Fibroblast of the aortic adventitia (primary cell): ENCODE measurements at regions not wholly inside any gene's neighbourhood (a gene's known extent, or its start where the extent isn't known, plus 50 kb on each side); places are given as distances from the start of the nearest gene placed in this dataset.

Experiments used
- DNase-seq: peaks from one replicate; pipeline ENCODE4 v3.0.0-alpha.2; 2010; ENCODE audit warnings: low read depth
- H3K4me3 ChIP-seq: 2 replicates; pipeline ENCODE4 v1.5.1; 2011; ENCODE audit warnings: low read depth, mild to moderate bottlenecking, control low read depth, low read length, moderate library complexity
- TF ChIP-seq, protein P1 (sequence below): IDR thresholded peaks from 2 replicates; pipeline ENCODE4 v1.5.1; 2011; ENCODE audit warnings: mild to moderate bottlenecking, low read length, control low read depth, inconsistent platforms; ENCODE audit not compliant: insufficient read depth

DNA sequence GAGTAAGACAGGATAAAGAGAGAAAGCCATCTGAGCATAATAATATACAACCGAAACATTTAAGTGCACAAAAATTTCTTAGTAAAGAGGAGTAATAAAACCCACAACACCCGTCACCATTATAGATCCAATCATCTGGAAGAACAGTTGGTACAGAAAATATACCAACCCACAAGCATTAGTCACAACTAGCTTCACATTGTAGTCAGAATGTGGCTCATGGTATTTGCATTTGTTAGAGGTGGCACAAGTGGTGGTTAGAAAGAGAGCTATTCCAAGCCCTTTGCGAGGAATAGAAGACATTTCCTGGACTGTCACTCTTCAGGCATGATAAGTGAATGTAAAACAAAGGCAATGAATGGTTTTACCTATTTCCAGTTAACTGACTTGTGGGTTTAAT lies 677.5 kb upstream of the ST8SIA4 start:
- no peak overlapping the region for H3K4me3 ChIP-seq
- DNase-seq: no peak
- TF ChIP-seq, protein P1, sequence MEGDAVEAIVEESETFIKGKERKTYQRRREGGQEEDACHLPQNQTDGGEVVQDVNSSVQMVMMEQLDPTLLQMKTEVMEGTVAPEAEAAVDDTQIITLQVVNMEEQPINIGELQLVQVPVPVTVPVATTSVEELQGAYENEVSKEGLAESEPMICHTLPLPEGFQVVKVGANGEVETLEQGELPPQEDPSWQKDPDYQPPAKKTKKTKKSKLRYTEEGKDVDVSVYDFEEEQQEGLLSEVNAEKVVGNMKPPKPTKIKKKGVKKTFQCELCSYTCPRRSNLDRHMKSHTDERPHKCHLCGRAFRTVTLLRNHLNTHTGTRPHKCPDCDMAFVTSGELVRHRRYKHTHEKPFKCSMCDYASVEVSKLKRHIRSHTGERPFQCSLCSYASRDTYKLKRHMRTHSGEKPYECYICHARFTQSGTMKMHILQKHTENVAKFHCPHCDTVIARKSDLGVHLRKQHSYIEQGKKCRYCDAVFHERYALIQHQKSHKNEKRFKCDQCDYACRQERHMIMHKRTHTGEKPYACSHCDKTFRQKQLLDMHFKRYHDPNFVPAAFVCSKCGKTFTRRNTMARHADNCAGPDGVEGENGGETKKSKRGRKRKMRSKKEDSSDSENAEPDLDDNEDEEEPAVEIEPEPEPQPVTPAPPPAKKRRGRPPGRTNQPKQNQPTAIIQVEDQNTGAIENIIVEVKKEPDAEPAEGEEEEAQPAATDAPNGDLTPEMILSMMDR: no peak

DNA sequence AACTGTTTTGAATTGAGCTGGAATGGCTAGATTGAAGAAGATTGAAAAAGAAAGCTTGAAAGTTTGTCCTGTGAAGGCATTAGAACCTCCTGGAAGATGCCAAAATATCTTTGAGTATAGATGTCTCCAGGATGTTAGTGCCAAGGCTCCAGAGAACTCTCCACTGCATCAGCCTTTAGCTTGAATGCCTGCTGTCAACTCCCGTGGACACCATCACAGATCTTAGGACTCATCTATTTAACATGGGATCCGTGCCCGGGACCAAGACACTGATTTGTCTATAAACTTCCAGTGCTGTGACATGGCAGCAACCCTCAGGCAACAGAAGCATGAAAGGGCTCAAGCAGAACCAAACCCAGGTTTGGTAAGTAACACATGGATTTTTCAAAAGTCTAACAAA lies 670.9 kb upstream of the ST8SIA4 start:
- no peak overlapping the region for H3K4me3 ChIP-seq
- no peak for DNase-seq
- TF ChIP-seq, protein P1: no peak

DNA sequence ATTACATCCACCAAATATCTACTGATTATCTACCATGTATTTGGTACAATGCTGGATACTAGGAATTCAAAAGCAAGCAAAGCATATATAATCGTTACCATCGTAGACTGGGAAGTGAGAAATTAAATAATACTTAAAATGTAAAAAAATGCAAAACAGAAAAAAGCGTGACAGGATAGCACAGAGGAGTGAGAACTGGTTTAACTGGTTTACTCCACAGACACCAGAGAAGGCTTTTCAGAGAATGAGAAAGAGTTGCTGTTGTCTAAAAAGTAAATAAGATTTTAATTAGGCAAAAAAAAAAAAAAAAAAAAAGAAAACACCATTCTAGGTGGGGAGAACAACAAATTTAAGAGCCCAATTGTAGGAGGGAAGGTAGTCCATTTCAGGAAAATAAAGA lies 657.9 kb upstream of the ST8SIA4 start:
- DNase-seq: no peak
- H3K4me3 ChIP-seq: no peak overlapping the region
- TF ChIP-seq, protein P1: no peak

DNA sequence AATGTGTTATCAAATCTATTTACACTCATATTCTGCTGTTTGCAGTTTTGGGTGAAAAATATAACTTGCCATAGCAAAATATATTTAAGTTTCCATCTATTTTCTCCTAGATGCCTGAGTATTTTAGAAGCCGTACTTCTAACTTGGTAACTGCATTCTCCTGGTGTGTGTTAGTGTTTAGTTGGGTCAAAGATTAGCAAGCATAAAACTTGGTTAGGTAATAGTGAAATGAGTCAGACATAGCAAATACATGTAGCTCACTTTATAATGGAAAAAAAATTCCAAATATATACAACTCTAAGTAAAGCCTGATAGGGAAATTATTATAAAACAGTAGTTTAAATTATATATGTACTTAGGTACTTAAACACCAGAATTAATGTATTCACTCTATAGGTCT lies 640.7 kb upstream of the ST8SIA4 start:
- no peak for DNase-seq
- no peak overlapping the region for H3K4me3 ChIP-seq
- TF ChIP-seq, protein P1: no peak

DNA sequence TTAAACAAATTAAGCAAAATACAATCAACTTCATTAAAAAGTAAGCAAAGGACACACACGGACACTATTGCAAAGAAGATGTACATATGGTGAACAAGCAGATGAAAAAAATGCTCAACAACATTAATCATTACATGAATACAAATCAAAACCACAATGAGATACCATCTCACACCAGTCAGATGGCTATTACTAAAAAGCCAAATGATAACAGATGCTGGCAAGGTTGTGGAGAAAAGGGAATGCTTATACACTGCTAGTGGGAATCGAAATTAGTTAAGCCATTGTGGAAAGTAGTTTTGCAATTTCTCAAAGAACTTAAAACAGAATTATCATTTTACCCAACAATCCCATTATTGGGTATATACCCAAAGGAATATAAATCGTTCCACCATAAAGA lies 636.2 kb upstream of the ST8SIA4 start:
- no peak for DNase-seq
- H3K4me3 ChIP-seq: no peak overlapping the region
- TF ChIP-seq, protein P1: no peak

DNA sequence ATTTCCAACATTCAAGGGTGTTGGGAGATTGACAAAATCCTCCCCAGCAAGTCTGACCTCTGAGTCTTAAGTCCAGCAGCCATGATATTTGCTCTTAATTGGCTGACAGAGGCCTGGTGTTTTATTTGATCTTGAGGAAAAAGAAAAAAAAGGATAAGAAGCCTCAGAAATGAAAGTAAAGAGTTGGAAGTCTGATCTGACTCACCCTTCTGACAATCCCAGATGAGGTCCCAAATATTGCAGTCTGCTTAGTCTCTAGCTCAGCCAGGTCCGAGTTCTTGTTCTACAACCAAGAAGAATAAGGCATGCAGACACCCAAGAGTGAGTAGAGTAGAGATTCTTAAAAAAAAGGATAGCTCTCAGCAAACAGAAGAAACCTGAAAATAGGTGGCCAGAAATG lies 632.5 kb upstream of the ST8SIA4 start:
- DNase-seq: no peak
- H3K4me3 ChIP-seq: no peak overlapping the region
- TF ChIP-seq, protein P1: no peak

DNA sequence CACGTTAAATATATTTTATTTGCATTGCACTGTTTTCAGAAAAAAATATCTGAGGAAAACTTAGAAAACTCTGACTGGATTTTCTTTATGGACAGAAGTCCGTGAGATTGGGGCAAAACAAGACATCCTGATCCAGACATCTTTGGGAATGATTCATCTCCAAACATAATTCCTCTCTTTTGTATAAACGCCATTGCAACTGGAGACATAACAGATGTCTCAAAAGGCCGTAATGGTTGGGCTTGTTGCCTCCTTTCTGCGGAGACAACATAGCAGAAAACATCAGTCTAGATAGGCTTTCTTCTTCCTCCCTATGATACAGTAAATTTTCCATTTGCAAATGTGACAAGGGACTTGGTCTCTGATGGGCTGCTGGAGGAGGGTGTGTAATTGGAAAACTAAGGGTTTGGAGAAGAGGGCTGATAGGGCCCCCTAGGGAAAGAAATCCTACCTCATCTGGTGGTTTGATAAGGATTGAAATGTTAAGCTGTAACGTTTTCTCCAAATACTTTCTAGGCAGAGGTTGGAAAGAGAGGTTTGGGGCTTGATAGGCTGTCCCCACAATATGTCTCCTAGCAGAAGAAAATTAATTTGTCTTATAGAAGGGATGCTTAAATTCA lies 631.5 kb upstream of the ST8SIA4 start:
- DNase-seq: no peak
- TF ChIP-seq, protein P1: no peak
- no peak overlapping the region for H3K4me3 ChIP-seq
